Liver (tissue), 3 donors: ENCODE measurements at regions not wholly inside any gene's neighbourhood (a gene's known extent, or its start where the extent isn't known, plus 50 kb on each side); places are given as distances from the start of the nearest gene placed in this dataset.

Source experiments
- CTCF ChIP-seq: fragments of 150-350 bp; IDR thresholded peaks from 2 replicates; pipeline ENCODE4 v1.5.1; 2017; ENCODE audit warnings: improper control_type of control experiment, low read depth, low read length; ENCODE audit not compliant: missing input control
- EGR1 ChIP-seq, 2 donors: IDR thresholded peaks; 2 replicates each; pipeline ENCODE4 v1.6.1; 2016 to 2018; ENCODE audit warnings: antibody characterized with exemption in 2 of 2, low read depth in 2 of 2
- HNF4A ChIP-seq, 2 donors: conservative IDR thresholded peaks; 2 replicates each; pipeline ENCODE4 v1.6.1; 2016; ENCODE audit warnings: antibody characterized with exemption in 2 of 2, mild to moderate bottlenecking in 2 of 2
- JUND ChIP-seq, 2 donors: IDR thresholded peaks; 2 replicates each; pipeline ENCODE4 v1.6.1; 2016; ENCODE audit warnings: antibody characterized with exemption in 2 of 2
- MAX ChIP-seq: IDR thresholded peaks from 2 replicates; pipeline ENCODE4 v1.6.1; 2016; ENCODE audit warnings: antibody characterized with exemption
- RAD21 ChIP-seq, 2 donors: IDR thresholded peaks; 2 replicates each; pipeline ENCODE4 v1.6.1; 2016; ENCODE audit warnings: antibody characterized with exemption in 2 of 2, mild to moderate bottlenecking in 2 of 2
- RXRA ChIP-seq, 2 donors: IDR thresholded peaks; 2 replicates each; pipeline ENCODE4 v1.6.1; 2017 to 2018; ENCODE audit warnings: antibody characterized with exemption in 2 of 2, mild to moderate bottlenecking in 1 of 2
- SP1 ChIP-seq: IDR thresholded peaks from 2 replicates; pipeline ENCODE4 v1.6.1; 2018; ENCODE audit warnings: antibody characterized with exemption, mild to moderate bottlenecking
- TAF1 ChIP-seq: conservative IDR thresholded peaks from 2 replicates; pipeline ENCODE4 v1.6.1; 2016; ENCODE audit warnings: antibody characterized with exemption, mild to moderate bottlenecking
- ZBTB33 ChIP-seq: IDR thresholded peaks from 2 replicates; pipeline ENCODE4 v1.6.1; 2016; ENCODE audit warnings: antibody characterized with exemption
- donor health status: healthy.
- donor health status: healthy.

- TF ChIP-seq CTCF (no peak), EGR1 (IDR thresholded peaks at IDR 0.05; ENCODE audit: low read depth in 2 of 2) (no peak), MAX (no peak), SP1 (no peak), RAD21 (IDR thresholded peaks at IDR 0.05) (no peak), TAF1 (no peak), ZBTB33 (no peak), JUND (IDR thresholded peaks at IDR 0.05) (no peak), HNF4A (conservative IDR thresholded peaks at IDR 0.05) (no peak), RXRA (IDR thresholded peaks at IDR 0.05) (no peak)
These were observed 494.7 kb upstream of the PROK2 start for GRCh38 chr3:72279631-72280041.
